ENCODE measurements at regions not wholly inside any gene's neighbourhood (a gene's known extent, or its start where the extent isn't known, plus 50 kb on each side); places are given as distances from the start of the nearest gene placed in this dataset.
"Not testable (repeated sequence)": the region's sequence is repeated elsewhere in the genome, so short reads cannot be mapped to it uniquely, and the experiment has no call there.

DNA sequence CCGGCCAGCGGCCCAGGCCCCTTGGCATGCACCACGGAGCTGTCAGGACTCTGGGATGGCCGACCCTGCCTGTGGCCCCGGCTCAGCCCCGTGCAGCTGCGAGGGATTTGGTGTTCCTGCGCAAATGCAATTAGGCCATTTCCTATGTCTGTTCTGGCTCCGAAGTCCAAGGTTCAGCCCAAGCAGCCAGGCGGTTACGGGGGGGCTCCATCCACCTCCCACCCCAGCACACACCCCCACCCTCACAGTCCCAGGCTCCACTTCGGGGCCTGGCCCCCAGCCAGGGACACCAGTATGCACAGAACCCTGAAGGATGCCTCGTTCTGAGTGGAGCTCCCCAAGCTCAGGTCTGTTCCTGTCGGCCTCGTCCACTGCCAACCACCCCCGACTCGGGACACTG, 2965.7 kb downstream of the RPIA start:
- TF ChIP-seq, protein P1, sequence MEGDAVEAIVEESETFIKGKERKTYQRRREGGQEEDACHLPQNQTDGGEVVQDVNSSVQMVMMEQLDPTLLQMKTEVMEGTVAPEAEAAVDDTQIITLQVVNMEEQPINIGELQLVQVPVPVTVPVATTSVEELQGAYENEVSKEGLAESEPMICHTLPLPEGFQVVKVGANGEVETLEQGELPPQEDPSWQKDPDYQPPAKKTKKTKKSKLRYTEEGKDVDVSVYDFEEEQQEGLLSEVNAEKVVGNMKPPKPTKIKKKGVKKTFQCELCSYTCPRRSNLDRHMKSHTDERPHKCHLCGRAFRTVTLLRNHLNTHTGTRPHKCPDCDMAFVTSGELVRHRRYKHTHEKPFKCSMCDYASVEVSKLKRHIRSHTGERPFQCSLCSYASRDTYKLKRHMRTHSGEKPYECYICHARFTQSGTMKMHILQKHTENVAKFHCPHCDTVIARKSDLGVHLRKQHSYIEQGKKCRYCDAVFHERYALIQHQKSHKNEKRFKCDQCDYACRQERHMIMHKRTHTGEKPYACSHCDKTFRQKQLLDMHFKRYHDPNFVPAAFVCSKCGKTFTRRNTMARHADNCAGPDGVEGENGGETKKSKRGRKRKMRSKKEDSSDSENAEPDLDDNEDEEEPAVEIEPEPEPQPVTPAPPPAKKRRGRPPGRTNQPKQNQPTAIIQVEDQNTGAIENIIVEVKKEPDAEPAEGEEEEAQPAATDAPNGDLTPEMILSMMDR (IDR thresholded peaks at IDR 0.05; ENCODE audit: extremely low read depth in 1 of 2, insufficient read depth in 1 of 2, low read depth in 1 of 2, low read length in 2 of 2) = not testable (repeated sequence)
- TF ChIP-seq POLR2AphosphoS5 (IDR thresholded peaks at IDR 0.05; ENCODE audit: insufficient read depth, low read depth, low read length); EZH2 (IDR thresholded peaks at IDR 0.05; ENCODE audit: borderline replicate concordance, low read depth, low read length, severe bottlenecking); POLR2A (IDR thresholded peaks at IDR 0.05; ENCODE audit: low read depth, low read length): not testable (repeated sequence)

Data from endothelial cell of umbilical vein (primary cell).